MM.1S (cell line): ENCODE measurements at regions not wholly inside any gene's neighbourhood (a gene's known extent, or its start where the extent isn't known, plus 50 kb on each side); places are given as distances from the start of the nearest gene placed in this dataset.
"Not testable (repeated sequence)": the region's sequence is repeated elsewhere in the genome, so short reads cannot be mapped to it uniquely, and the experiment has no call there.

Experiments
- EZH2 ChIP-seq: fragments of 300-600 bp; sonication (generic); optimal IDR thresholded peaks from 2 replicates; pipeline ENCODE3; 2017; ENCODE audit warnings: low read depth, mild to moderate bottlenecking, antibody characterized with exemption, low read length, mixed read lengths
- EZH2phosphoT487 ChIP-seq: fragments of 300-600 bp; sonication (generic); IDR thresholded peaks from 2 replicates; pipeline ENCODE4 v1.6.1; 2018; ENCODE audit warnings: antibody characterized with exemption, low read length
- TF ChIP-seq, protein P1 (sequence below): fragments of 300-600 bp; sonication (generic); IDR thresholded peaks from 2 replicates; pipeline ENCODE4 v1.5.1; 2016; ENCODE audit warnings: antibody characterized with exemption, low read length, mixed read lengths

DNA sequence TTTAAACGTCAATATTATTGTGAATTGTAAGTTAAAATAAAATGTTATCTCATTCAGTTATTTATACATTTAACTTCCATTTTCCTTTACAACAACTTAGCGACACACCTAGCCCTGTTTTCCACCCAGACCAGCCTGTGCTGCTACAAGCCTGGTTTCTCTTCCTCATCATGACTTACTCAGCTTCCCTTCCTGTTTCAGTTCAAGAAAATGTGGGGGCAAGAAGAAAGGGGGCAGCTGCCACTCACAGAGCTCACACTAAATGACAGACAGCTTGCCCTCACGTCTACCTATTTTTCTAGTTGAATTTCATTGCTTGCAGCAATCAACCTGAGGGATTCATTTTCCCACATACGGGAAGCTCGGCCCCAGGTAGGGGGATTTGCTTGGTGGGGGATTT lies 496.4 kb downstream of the GOLGA6L6 start:
- TF ChIP-seq, protein P1, sequence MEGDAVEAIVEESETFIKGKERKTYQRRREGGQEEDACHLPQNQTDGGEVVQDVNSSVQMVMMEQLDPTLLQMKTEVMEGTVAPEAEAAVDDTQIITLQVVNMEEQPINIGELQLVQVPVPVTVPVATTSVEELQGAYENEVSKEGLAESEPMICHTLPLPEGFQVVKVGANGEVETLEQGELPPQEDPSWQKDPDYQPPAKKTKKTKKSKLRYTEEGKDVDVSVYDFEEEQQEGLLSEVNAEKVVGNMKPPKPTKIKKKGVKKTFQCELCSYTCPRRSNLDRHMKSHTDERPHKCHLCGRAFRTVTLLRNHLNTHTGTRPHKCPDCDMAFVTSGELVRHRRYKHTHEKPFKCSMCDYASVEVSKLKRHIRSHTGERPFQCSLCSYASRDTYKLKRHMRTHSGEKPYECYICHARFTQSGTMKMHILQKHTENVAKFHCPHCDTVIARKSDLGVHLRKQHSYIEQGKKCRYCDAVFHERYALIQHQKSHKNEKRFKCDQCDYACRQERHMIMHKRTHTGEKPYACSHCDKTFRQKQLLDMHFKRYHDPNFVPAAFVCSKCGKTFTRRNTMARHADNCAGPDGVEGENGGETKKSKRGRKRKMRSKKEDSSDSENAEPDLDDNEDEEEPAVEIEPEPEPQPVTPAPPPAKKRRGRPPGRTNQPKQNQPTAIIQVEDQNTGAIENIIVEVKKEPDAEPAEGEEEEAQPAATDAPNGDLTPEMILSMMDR, result not testable (repeated sequence)
- not testable (repeated sequence) for TF ChIP-seq EZH2phosphoT487, EZH2
